ENCODE measurements at regions not wholly inside any gene's neighbourhood (a gene's known extent, or its start where the extent isn't known, plus 50 kb on each side); places are given as distances from the start of the nearest gene placed in this dataset.

- no peak for DNase-seq (ENCODE audit: low read depth)
- no peaks in the 10 kb centered on the region for H3K36me3 Mint-ChIP-seq (ENCODE audit: low read depth, unreplicated experiment)
- Histone ChIP-seq H3K36me3 (ENCODE audit: insufficient read depth, low read length) (no peaks in the 10 kb centered on the region), H3K4me3 (ENCODE audit: insufficient read depth, low read depth, low read length) (no peak overlapping the region), H2AFZ (ENCODE audit: low read depth, low read length) (no peak overlapping the region), H3K79me2 (ENCODE audit: insufficient read depth, low read length) (no peaks in the 10 kb centered on the region), H3K4me1 (ENCODE audit: insufficient read depth, low read length) (no peaks in the 10 kb centered on the region), H3K9ac (ENCODE audit: low read length) (no peak overlapping the region), H3K27ac (ENCODE audit: low read depth, low read length) (no peak overlapping the region), H3K27me3 (ENCODE audit: insufficient read depth, low read length) (peaks cover 8% of the 10 kb centered on the region), H4K20me1 (ENCODE audit: insufficient read depth, low read length) (no peaks in the 10 kb centered on the region), H3K4me2 (ENCODE audit: low read length) (no peak overlapping the region), H3K9me3 (ENCODE audit: insufficient read depth, low read depth, low read length) (no peaks in the 10 kb centered on the region)
- no peak for FAIRE-seq
- TF ChIP-seq CTCF (IDR thresholded peaks at IDR 0.05; ENCODE audit: insufficient read depth, low read depth, low read length) = no peak
- no peak for TF ChIP-seq EZH2 (IDR thresholded peaks at IDR 0.05; ENCODE audit: insufficient read depth, low read length)
- no peaks in the 10 kb centered on the region for H3K4me1 Mint-ChIP-seq (ENCODE audit: low read depth, unreplicated experiment)
- H3K27me3 Mint-ChIP-seq (ENCODE audit: low read depth, unreplicated experiment) = peaks cover 31% of the 10 kb centered on the region
- H3K9me3 Mint-ChIP-seq (ENCODE audit: unreplicated experiment) = no peaks in the 10 kb centered on the region
- H3K27ac Mint-ChIP-seq (ENCODE audit: unreplicated experiment) = no peak overlapping the region
- no peak overlapping the region for H3K4me3 Mint-ChIP-seq (ENCODE audit: unreplicated experiment)
These were observed 207.1 kb downstream of the CTTN start for GRCh38 chr11:70605468-70605815.

GRCh38 chr11:70605846-70606245 lies 207.5 kb downstream of the CTTN start:
- DNase-seq (ENCODE audit: low read depth) (no peak), FAIRE-seq (no peak)
- Histone ChIP-seq H3K79me2 (ENCODE audit: insufficient read depth, low read length) (no peaks in the 10 kb centered on the region), H4K20me1 (ENCODE audit: insufficient read depth, low read length) (no peaks in the 10 kb centered on the region), H3K4me2 (ENCODE audit: low read length) (no peak overlapping the region), H3K27ac (ENCODE audit: low read depth, low read length) (no peak overlapping the region), H3K36me3 (ENCODE audit: insufficient read depth, low read length) (no peaks in the 10 kb centered on the region), H3K9me3 (ENCODE audit: insufficient read depth, low read depth, low read length) (no peaks in the 10 kb centered on the region), H2AFZ (ENCODE audit: low read depth, low read length) (no peak overlapping the region), H3K9ac (ENCODE audit: low read length) (no peak overlapping the region), H3K4me1 (ENCODE audit: insufficient read depth, low read length) (no peaks in the 10 kb centered on the region), H3K4me3 (ENCODE audit: insufficient read depth, low read depth, low read length) (no peak overlapping the region), H3K27me3 (ENCODE audit: insufficient read depth, low read length) (peaks cover 8% of the 10 kb centered on the region)
- no peak overlapping the region for H3K27ac Mint-ChIP-seq (ENCODE audit: unreplicated experiment)
- H3K27me3 Mint-ChIP-seq (ENCODE audit: low read depth, unreplicated experiment) = peaks cover 35% of the 10 kb centered on the region
- TF ChIP-seq CTCF (IDR thresholded peaks at IDR 0.05; ENCODE audit: insufficient read depth, low read depth, low read length) (no peak), EZH2 (IDR thresholded peaks at IDR 0.05; ENCODE audit: insufficient read depth, low read length) (no peak)
- no peak overlapping the region for H3K4me3 Mint-ChIP-seq (ENCODE audit: unreplicated experiment)
- no peaks in the 10 kb centered on the region for H3K4me1 Mint-ChIP-seq (ENCODE audit: low read depth, unreplicated experiment)
- H3K9me3 Mint-ChIP-seq (ENCODE audit: unreplicated experiment) = no peaks in the 10 kb centered on the region
- no peaks in the 10 kb centered on the region for H3K36me3 Mint-ChIP-seq (ENCODE audit: low read depth, unreplicated experiment)

GRCh38 chr11:70606248-70606950 lies 208.1 kb downstream of the CTTN start:
- H3K9me3 ChIP-seq (ENCODE audit: insufficient read depth, low read depth, low read length) = no peaks in the 10 kb centered on the region
- no peaks in the 10 kb centered on the region for H3K4me1 Mint-ChIP-seq (ENCODE audit: low read depth, unreplicated experiment)

More at GRCh38 chr11:70606248-70606950, 208.1 kb downstream of the CTTN start:
- Histone ChIP-seq H3K27ac (ENCODE audit: low read depth, low read length) (no peak overlapping the region), H3K4me3 (ENCODE audit: insufficient read depth, low read depth, low read length) (no peak overlapping the region), H3K4me2 (ENCODE audit: low read length) (no peak overlapping the region), H3K9ac (ENCODE audit: low read length) (no peak overlapping the region), H4K20me1 (ENCODE audit: insufficient read depth, low read length) (no peaks in the 10 kb centered on the region), H2AFZ (ENCODE audit: low read depth, low read length) (no peak overlapping the region), H3K4me1 (ENCODE audit: insufficient read depth, low read length) (no peaks in the 10 kb centered on the region), H3K79me2 (ENCODE audit: insufficient read depth, low read length) (no peaks in the 10 kb centered on the region), H3K27me3 (ENCODE audit: insufficient read depth, low read length) (peaks cover 8% of the 10 kb centered on the region), H3K36me3 (ENCODE audit: insufficient read depth, low read length) (no peaks in the 10 kb centered on the region)
- DNase-seq (ENCODE audit: low read depth) = no peak
- H3K27me3 Mint-ChIP-seq (ENCODE audit: low read depth, unreplicated experiment) = peaks cover 38% of the 10 kb centered on the region
- H3K36me3 Mint-ChIP-seq (ENCODE audit: low read depth, unreplicated experiment) = no peaks in the 10 kb centered on the region
- TF ChIP-seq CTCF (IDR thresholded peaks at IDR 0.05; ENCODE audit: insufficient read depth, low read depth, low read length) = no peak
- TF ChIP-seq EZH2 (IDR thresholded peaks at IDR 0.05; ENCODE audit: insufficient read depth, low read length) = no peak
- FAIRE-seq = no peak
- no peaks in the 10 kb centered on the region for H3K9me3 Mint-ChIP-seq (ENCODE audit: unreplicated experiment)
- no peak overlapping the region for H3K27ac Mint-ChIP-seq (ENCODE audit: unreplicated experiment)
- no peak overlapping the region for H3K4me3 Mint-ChIP-seq (ENCODE audit: unreplicated experiment)
